ENCODE measurements at regions not wholly inside any gene's neighbourhood (a gene's known extent, or its start where the extent isn't known, plus 50 kb on each side); places are given as distances from the start of the nearest gene placed in this dataset.
A peak's percentile ranks its signal among the peaks of the same experiment; 100 is the strongest.

DNA sequence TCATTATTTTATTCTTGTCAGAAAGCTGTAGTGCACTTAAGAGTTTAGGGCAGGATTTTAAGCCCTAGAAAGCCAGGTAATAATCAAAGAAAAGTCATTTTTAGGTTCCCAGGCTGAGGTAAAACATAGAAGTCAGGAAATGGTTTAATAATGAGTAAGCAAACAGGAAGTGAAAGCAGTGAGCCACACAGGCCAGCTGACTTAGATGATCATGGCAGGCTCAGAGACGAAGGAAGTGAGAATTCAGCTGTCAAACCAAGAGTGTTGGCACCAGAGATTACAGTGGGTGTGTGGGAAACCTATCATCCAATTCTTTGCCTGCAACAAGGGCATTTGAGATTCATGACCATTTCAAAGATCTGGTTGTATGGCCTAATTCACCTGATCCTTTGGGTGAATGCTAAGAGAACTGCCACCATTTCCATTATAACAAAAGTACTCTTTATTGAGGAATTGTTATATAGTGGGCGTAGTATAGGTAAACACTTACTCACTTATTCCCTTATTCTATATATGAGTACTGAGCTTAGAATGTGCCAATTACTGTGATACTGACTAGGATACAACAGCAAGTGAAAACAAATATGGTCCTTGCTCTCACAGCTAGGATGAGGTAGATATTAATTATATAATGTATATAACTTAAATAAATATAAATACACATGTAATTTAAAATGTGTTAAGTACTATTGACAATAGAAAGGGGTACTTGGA, 103.7 kb upstream of the EDNRB start:
- TF ChIP-seq CTCF (IDR thresholded peaks at IDR 0.05; ENCODE audit: low read depth, low read length) (no peak), EZH2phosphoT487 (IDR thresholded peaks at IDR 0.05; ENCODE audit: low read depth) (peak; percentile 29; the same call in 1 of the 2 replicates)
